ENCODE measurements at regions not wholly inside any gene's neighbourhood (a gene's known extent, or its start where the extent isn't known, plus 50 kb on each side); places are given as distances from the start of the nearest gene placed in this dataset.

DNA sequence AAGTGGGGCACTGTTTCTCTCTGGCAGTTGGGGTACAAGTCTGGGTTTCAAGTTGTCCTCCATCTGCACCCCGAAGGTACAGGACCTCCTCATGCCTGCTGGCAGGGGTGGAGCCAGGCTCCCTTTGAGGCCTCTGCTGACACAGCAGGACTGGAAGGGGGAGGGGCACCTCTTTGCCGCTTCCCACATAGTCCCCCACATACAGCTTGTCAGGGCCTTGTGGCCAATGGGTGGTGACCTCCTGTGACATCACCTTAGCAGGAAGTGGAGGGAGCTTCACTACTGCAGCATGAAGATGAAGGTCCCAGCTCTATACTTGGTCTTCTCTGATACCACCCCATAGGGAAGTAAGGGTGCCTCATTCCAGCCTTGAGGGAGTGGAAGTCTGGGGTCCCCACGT is 167.8 kb downstream of the RAMP3 start:
- H3K27me3 Mint-ChIP-seq (ENCODE audit: low read depth), result peaks cover 3% of the 10 kb centered on the region; the same call in 1 of the 2 replicates

More for the DNA sequence above, 167.8 kb downstream of the RAMP3 start:
- no peak overlapping the region for H3K4ac ChIP-seq (ENCODE audit: low read depth, low read length)
- H2BK15ac ChIP-seq (ENCODE audit: low read depth, low read length), result no peak overlapping the region
- H3K14ac ChIP-seq (ENCODE audit: insufficient read depth, low read length), result no peak overlapping the region
- H4K8ac ChIP-seq (replicated peaks; ENCODE audit: insufficient read length, low read depth, low read length), result no peak overlapping the region
- H4K5ac ChIP-seq (ENCODE audit: insufficient read length, low read depth, low read length), result no peak overlapping the region
- no peak overlapping the region for H2BK5ac ChIP-seq (ENCODE audit: insufficient read length, low read length)
- H2AK5ac ChIP-seq (ENCODE audit: insufficient read length, low read length), result no peak overlapping the region
- DNase-seq, result no peak
- no peak overlapping the region for H3K18ac ChIP-seq (ENCODE audit: insufficient read length, low read depth, low read length)
- no peak overlapping the region for H3K9ac ChIP-seq (ENCODE audit: extremely low read depth, insufficient read length, low read length)
- no peaks in the 10 kb centered on the region for H3K79me2 ChIP-seq (ENCODE audit: insufficient read depth, low read length)
- no peaks in the 10 kb centered on the region for H3K79me1 ChIP-seq (ENCODE audit: insufficient read depth, low read depth, low read length, poor library complexity, severe bottlenecking)
- no peak overlapping the region for H2BK120ac ChIP-seq (ENCODE audit: low read depth, low read length, poor library complexity, severe bottlenecking)
- no peak overlapping the region for H3K4me3 Mint-ChIP-seq
- no CpG with 5 or more reads among the region's 3 CpGs for WGBS (ENCODE audit: extremely low coverage, insufficient read length, low lambda C conversion rate)
- H3K9me3 ChIP-seq (ENCODE audit: control insufficient read depth, low read depth, low read length), result no peaks in the 10 kb centered on the region
- H3K4me2 ChIP-seq (ENCODE audit: insufficient read depth, insufficient read length, low read length), result no peak overlapping the region
- H3K27ac Mint-ChIP-seq, result no peak overlapping the region
- H3K9me3 Mint-ChIP-seq, result peaks cover 3% of the 10 kb centered on the region in 2 experiments; a peak in 1 of 5 replicates
- no peak overlapping the region for H3K56ac ChIP-seq (ENCODE audit: insufficient read length, low read depth, low read length)
- no peak overlapping the region for H4K91ac ChIP-seq (ENCODE audit: insufficient read length, low read depth, low read length)
- no peaks in the 10 kb centered on the region for H4K20me1 ChIP-seq (ENCODE audit: control insufficient read depth, insufficient read depth, insufficient read length)
- H3K27me3 ChIP-seq (ENCODE audit: insufficient read depth, low read length), result no peaks in the 10 kb centered on the region
- no peak overlapping the region for H3K27ac ChIP-seq (ENCODE audit: insufficient read length, low read depth, low read length)
- H3K4me1 ChIP-seq (ENCODE audit: insufficient read depth, low read length), result no peaks in the 10 kb centered on the region
- H3K23me2 ChIP-seq (ENCODE audit: insufficient read length, low read depth, low read length, poor library complexity, severe bottlenecking), result no peaks in the 10 kb centered on the region
- H3K4me1 Mint-ChIP-seq, result no peaks in the 10 kb centered on the region; a peak in 1 of 4 replicates
- no peaks in the 10 kb centered on the region for H3K36me3 Mint-ChIP-seq (ENCODE audit: insufficient read depth in 1 of 3, low read depth in 3 of 3)
- no peak overlapping the region for H2BK12ac ChIP-seq (ENCODE audit: insufficient read length, low read depth, low read length)
- H3K23ac ChIP-seq (ENCODE audit: insufficient read length, low read depth, low read length), result no peak overlapping the region
- H2AFZ ChIP-seq (ENCODE audit: low read length), result no peak overlapping the region
- H2BK20ac ChIP-seq (ENCODE audit: low read depth, low read length, poor library complexity, severe bottlenecking), result no peak overlapping the region
- no peak for TF ChIP-seq CTCF (conservative IDR thresholded peaks at IDR 0.05)
- no peak overlapping the region for H3T11ph ChIP-seq (ENCODE audit: low read length)
